Tibial artery (tissue), 4 donors: ENCODE measurements at regions not wholly inside any gene's neighbourhood (a gene's known extent, or its start where the extent isn't known, plus 50 kb on each side); places are given as distances from the start of the nearest gene placed in this dataset.

Experiments
- DNase-seq, 2 donors: peaks; one replicate each; pipeline ENCODE4 v3.0.0-alpha.2; 2019
- H3K27ac ChIP-seq, 2 donors: fragments of 200-600 bp; sonication (generic) in 1 of 2; 1 replicate in 1 of 2; 2 replicates in 1 of 2; pipeline ENCODE4 v1.5.1; 2018 to 2019; ENCODE audit warnings: mild to moderate bottlenecking in 1 of 2
- H3K27me3 ChIP-seq, 2 donors: fragments of 200-600 bp; sonication (generic) in 1 of 2; one replicate each; pipeline versions ENCODE4 v1.5.1 to v1.6.0; 2016 to 2019
- H3K36me3 ChIP-seq, 3 donors: fragments of 200-600 bp; sonication (generic) in 2 of 3; one replicate each; pipeline ENCODE4 v1.5.1; 2016 to 2019; ENCODE audit warnings: mild to moderate bottlenecking in 2 of 3
- H3K4me1 ChIP-seq, 4 donors: fragments of 200-600 bp; sonication (generic) in 2 of 4; 1 replicate in 3 of 4; 2 replicates in 1 of 4; pipeline ENCODE4 v1.5.1; 2016 to 2019
- H3K4me3 ChIP-seq, 2 donors: fragments of 200-600 bp; sonication (generic) in 1 of 2; 1 replicate in 1 of 2; 2 replicates in 1 of 2; pipeline ENCODE4 v1.5.1; 2018 to 2019; ENCODE audit warnings: mild to moderate bottlenecking in 2 of 2
- H3K9me3 ChIP-seq, 3 donors: fragments of 200-600 bp; sonication (generic) in 1 of 3; one replicate each; pipeline ENCODE4 v1.5.1; 2016 to 2019
- intact Hi-C: fragments of 100-400 bp; cut with DNase I; formaldehyde crosslinking; loops from one replicate; pipeline ENCODE4 v1.15.0; 2023; ENCODE audit warnings: low total_unique reads
- TF ChIP-seq, protein P1 (sequence below), 2 experiments: fragments of 200-600 bp in 1 of 2; fragments of 450-650 bp in 1 of 2; IDR thresholded peaks; one replicate each; pipeline ENCODE4 v1.5.1; 2017 to 2019; ENCODE audit warnings: antibody characterized with exemption in 2 of 2, mild to moderate bottlenecking in 1 of 2, moderate library complexity in 1 of 2

GRCh38 chr2:16060936-16061338 is 120.6 kb downstream of the MYCN start:
- Histone ChIP-seq H3K36me3 (no peaks in the 10 kb centered on the region), H3K4me1 (peaks cover 0 to 5% (median 2%) of the 10 kb centered on the region in 4 donors), H3K4me3 (no peak overlapping the region), H3K27me3 (peaks cover 0 to 4% of the 10 kb centered on the region in 2 donors), H3K27ac (no peak overlapping the region), H3K9me3 (peaks cover 0 to 7% (median 0%) of the 10 kb centered on the region in 3 donors)
- no peak for DNase-seq
- TF ChIP-seq, protein P1, sequence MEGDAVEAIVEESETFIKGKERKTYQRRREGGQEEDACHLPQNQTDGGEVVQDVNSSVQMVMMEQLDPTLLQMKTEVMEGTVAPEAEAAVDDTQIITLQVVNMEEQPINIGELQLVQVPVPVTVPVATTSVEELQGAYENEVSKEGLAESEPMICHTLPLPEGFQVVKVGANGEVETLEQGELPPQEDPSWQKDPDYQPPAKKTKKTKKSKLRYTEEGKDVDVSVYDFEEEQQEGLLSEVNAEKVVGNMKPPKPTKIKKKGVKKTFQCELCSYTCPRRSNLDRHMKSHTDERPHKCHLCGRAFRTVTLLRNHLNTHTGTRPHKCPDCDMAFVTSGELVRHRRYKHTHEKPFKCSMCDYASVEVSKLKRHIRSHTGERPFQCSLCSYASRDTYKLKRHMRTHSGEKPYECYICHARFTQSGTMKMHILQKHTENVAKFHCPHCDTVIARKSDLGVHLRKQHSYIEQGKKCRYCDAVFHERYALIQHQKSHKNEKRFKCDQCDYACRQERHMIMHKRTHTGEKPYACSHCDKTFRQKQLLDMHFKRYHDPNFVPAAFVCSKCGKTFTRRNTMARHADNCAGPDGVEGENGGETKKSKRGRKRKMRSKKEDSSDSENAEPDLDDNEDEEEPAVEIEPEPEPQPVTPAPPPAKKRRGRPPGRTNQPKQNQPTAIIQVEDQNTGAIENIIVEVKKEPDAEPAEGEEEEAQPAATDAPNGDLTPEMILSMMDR (IDR thresholded peaks at IDR 0.05), result no peak
- intact Hi-C loops, result no loop called here

DNA sequence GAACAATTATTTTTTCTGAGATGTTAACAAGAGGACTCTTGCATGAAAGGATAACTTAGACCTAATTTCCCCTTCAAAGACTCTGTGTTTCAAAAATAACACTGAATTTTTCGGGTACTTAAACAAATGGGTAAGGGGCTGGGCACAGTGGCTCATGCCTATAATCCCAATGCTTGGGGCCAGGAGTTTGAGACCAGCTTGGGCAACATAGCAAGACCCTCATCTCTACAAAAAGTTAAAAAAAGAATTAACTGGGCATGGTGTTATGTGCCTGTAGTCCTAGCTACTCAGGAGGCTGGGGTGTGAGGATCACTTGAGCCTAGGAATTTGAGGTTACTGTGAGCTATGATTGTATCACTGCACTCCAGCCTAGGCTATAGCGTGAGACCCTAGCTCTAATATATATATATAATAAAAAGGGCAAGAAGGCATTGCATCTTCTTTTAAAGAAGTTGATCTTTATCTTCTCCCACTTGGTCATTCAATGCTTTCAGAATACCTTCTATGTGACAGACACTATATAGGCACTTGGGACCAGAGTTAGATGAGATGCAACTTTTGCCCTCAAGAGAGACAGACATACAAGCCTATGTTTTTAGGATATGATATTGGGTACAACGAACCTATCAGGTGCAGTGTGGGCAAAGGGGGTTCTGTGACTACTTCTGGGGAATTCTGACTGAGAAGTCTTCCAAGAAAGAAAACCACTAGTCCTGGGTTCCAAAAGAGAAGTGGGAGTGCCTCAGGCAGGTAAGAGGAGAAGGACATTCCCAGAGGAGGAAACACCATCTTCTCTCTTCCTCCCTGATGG is 120.0 kb downstream of the MYCN start:
- intact Hi-C loops, result no loop called here
- TF ChIP-seq, protein P1 (IDR thresholded peaks at IDR 0.05), result no peak
- Histone ChIP-seq H3K27ac (no peak overlapping the region), H3K4me3 (no peak overlapping the region), H3K4me1 (peaks cover 0 to 9% (median 4%) of the 10 kb centered on the region in 4 donors), H3K36me3 (no peaks in the 10 kb centered on the region), H3K9me3 (peaks cover 0 to 7% (median 0%) of the 10 kb centered on the region in 3 donors), H3K27me3 (peaks cover 0 to 4% of the 10 kb centered on the region in 2 donors)
- DNase-seq, result no peak

DNA sequence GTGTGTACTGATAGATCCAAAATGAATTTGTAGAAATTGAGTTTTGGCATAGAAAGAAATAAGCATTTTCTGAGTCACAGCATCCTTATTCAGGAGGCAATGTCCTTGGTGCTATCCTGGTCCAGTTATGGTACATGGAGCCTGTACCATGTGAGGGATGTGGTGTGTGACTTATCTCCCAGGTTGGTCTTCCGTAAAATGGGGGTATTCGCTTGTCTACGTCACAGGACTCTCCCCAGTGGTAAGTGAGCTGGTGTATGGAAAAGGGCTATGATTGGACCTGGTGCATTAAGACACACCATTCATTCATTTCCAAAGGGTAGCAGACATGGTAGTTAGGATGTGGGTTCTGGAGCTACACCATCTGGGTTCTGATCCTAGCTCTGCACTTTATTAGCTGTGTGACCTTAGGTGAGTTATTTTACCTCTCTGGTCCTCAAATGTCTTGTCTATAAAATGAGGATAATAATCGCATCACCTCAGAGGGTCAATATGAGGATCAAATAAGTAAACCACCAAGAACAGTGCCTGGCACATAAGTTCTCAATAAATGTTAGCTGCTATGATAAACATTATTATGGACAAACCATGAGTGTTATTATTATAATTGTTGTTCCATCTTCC is 119.2 kb downstream of the MYCN start:
- Histone ChIP-seq H3K4me1 (peaks cover 0 to 9% (median 4%) of the 10 kb centered on the region in 4 donors), H3K27ac (no peak overlapping the region), H3K27me3 (peaks cover 0 to 4% of the 10 kb centered on the region in 2 donors), H3K9me3 (peaks cover 0 to 7% (median 0%) of the 10 kb centered on the region in 3 donors), H3K36me3 (no peaks in the 10 kb centered on the region), H3K4me3 (no peak overlapping the region)
- DNase-seq, result no peak
- intact Hi-C loops, result no loop called here
- TF ChIP-seq, protein P1 (IDR thresholded peaks at IDR 0.05), result no peak

- intact Hi-C loops, result no loop called here
- H3K27me3 ChIP-seq, result peaks cover 0 to 4% of the 10 kb centered on the region in 2 donors
- TF ChIP-seq, protein P1 (IDR thresholded peaks at IDR 0.05), result no peak
- H3K4me3 ChIP-seq, result no peak overlapping the region
- H3K9me3 ChIP-seq, result peaks cover 0 to 7% (median 0%) of the 10 kb centered on the region in 3 donors
- no peaks in the 10 kb centered on the region for H3K36me3 ChIP-seq
- no peak overlapping the region for H3K27ac ChIP-seq
- no peak for DNase-seq
- peaks cover 0 to 9% (median 4%) of the 10 kb centered on the region in 4 donors for H3K4me1 ChIP-seq
Observed at GRCh38 chr2:16058747-16059358, 118.5 kb downstream of the MYCN start.

GRCh38 chr2:16058256-16058655 is 117.9 kb downstream of the MYCN start:
- DNase-seq, result no peak
- Histone ChIP-seq H3K36me3 (no peaks in the 10 kb centered on the region), H3K4me3 (no peak overlapping the region), H3K27me3 (peaks cover 0 to 4% of the 10 kb centered on the region in 2 donors), H3K4me1 (peaks cover 0 to 9% (median 4%) of the 10 kb centered on the region in 4 donors), H3K27ac (no peak overlapping the region), H3K9me3 (peaks cover 0 to 4% (median 0%) of the 10 kb centered on the region in 3 donors)
- intact Hi-C loops, result no loop called here
- TF ChIP-seq, protein P1 (IDR thresholded peaks at IDR 0.05), result no peak
